ENCODE measurements at regions not wholly inside any gene's neighbourhood (a gene's known extent, or its start where the extent isn't known, plus 50 kb on each side); places are given as distances from the start of the nearest gene placed in this dataset.
"Not testable (repeated sequence)": the region's sequence is repeated elsewhere in the genome, so short reads cannot be mapped to it uniquely, and the experiment has no call there.

DNA sequence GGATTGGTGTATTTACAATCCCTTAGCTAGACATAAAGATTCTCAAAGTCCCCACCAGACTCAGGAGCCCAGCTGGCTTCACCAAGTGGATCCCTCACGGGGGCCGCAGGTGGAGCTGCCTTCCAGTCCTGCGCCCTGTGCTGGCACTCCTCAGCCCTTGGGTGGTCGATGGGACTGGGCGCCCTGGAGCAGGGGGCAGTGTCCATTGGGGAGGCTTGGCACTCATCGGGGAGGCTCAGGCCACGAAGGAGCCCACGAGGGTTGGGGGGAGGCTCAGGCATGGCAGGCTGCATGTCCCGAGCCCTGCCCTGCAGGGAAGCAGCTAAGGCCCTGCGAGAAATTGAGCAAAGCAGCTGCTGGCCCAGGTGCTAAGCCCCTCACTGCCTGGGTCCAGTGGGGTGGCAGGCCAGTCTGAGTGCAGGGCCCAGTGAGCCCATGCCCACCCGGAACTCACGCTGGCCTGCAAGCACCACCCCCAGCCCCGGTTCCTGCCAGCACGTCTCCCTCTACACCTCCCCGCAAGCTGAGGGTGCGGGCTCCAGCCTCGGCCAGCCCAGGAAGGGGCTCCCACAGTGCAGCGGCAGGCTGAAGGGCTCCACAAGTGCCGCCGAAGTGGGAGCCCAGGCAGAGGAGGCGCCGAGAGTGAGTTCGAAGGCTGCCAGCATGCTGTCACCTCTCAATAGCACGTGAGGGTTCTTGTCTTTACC lies 198.5 kb downstream of the ADRA2C start:
- DNase-seq (ENCODE audit: low spot score); ATAC-seq; intact Hi-C loops (cut with DNase I): not testable (repeated sequence)

DNA sequence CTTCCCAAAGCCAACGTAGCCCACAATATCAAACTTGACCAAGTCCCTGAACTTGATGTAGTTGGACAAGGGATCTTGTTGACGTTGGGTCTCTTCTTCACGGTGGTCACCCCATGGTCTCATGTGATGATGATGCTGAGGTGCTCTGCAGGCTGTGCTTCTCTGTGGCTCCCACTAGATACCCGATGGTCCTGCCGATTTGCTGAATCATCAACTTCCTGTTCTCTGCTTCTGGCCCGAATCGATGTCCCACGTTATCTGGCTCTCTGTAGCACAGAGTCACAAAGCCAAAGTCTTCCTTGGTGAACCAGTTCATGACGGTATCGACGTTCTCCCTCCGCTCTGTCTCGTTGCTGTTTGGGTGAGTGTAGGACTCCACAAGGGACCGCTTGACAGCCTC lies 201.0 kb downstream of the ADRA2C start:
- ATAC-seq; intact Hi-C loops (cut with DNase I); DNase-seq (ENCODE audit: low spot score): not testable (repeated sequence)

DNA sequence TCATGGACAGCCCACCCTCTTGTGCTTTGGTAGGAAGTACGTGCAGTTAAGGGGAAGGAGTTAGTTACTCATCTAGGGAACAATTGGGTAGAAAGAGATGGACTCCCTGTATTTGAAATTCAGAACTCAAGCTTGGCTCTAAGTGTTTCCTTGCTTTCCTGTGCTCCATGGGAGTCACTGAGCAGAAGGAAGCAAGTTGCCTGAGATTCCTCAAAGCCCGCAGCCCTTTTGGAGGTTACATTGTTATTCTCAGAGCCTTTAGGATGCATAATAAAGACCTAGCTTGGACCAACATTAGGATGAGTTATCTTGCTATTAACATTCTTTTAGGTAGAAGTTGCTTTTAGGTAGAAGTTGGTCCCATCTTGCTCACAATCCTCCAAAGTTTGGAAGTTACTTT lies 206.4 kb downstream of the ADRA2C start:
- DNase-seq (ENCODE audit: low spot score); ATAC-seq; intact Hi-C loops (cut with DNase I): not testable (repeated sequence)

DNA sequence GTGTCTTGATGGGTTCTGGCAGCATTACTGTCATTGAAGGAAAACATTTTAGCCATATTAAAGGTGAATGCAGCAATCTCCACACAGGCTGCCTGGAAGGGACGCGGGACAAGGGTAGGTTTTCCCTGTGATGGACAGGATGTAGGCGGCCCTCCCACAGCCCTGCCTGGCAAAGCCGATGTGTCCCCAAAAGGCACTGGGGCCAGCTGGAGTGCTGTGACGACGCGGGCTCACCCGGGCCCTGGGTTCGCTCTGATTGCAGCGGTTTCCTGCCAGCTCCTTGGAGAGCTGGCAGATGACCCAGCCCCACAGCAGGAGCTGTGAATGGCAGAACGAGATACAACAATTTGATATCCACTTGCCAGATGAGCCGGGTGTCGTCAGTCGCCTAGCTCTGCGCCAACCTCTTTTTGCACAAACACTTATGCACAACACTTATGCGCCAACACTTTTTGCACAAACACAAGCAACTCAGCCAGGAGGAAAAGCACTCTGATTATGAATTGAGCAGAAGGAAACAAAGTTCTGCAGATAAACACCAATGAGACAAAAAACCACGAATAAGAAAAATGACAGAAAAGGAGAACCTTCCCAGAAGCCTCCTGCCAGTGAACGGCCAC lies 207.5 kb downstream of the ADRA2C start:
- intact Hi-C loops (cut with DNase I); DNase-seq (ENCODE audit: low spot score); ATAC-seq: not testable (repeated sequence)

DNA sequence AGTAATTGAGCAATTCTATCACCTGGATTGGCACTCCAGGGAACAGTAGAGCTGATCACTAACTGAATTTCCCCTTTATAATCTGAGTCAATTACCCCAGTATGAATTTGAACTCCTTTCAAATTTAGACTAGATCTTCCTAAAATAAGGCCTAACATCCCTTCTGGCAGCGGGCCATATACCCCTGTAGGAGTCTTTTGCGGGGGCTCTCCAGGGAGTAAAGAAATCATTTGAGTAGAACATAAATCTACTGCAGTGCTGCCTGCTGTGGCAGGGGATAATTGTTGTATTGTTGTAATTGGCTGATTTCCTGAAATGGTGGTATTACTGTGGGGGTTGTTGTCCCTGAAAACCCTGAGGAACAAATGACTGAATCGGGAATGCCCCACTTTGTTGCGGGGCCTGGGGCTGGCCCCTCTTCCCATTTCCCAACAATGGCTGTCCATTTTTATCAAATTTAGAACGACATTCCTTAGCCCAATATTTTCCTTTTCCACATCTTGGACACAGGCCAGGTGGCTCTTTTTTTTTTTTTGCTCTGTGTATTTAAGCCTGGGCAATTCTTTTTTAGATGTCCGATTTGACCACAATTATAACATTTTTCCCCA lies 217.4 kb downstream of the ADRA2C start:
- ATAC-seq; intact Hi-C loops (cut with DNase I): not testable (repeated sequence)

DNA sequence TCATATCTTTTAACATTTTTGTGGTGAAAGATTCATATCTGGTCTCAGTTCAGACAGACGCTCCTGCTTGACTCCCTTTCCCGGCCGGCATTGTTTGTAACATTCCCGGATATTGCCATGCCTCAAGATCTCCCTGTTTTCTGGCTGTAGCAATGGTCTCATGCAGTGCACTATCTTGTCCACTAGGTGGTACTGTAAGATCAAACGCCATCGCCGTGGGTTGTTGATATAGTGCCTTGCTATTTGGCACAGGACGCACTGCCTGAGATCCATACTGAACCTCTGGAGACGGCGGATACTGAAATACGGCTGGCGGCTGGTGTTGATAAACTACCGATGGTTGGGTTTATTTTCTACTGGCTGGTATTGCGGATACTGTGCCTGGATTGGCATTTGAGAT lies 218.6 kb downstream of the ADRA2C start:
- ATAC-seq; intact Hi-C loops (cut with DNase I); DNase-seq (ENCODE audit: low spot score): not testable (repeated sequence)

More for the DNA sequence above, 217.4 kb downstream of the ADRA2C start:
- not testable (repeated sequence) for DNase-seq (ENCODE audit: low spot score)

DNA sequence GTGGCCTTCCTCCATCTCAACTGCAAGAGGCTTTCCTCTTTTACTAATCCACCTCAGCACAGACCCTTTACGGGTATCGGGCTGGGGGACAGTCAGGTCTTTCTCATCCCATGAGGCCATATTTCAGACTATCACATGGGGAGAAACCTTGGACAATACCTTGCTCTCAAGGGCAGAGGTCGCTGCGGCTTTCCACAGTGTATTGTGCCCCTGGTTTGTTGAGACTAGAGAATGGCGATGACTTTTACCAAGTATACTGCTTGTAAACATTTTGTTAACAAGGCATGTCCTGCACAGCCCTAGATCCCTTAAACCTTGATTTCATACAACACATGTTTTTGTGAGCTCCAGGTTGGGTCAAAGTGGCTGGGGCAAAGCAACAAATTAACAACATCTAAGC lies 220.2 kb downstream of the ADRA2C start:
- DNase-seq (ENCODE audit: low spot score); ATAC-seq; intact Hi-C loops (cut with DNase I): not testable (repeated sequence)

DNA sequence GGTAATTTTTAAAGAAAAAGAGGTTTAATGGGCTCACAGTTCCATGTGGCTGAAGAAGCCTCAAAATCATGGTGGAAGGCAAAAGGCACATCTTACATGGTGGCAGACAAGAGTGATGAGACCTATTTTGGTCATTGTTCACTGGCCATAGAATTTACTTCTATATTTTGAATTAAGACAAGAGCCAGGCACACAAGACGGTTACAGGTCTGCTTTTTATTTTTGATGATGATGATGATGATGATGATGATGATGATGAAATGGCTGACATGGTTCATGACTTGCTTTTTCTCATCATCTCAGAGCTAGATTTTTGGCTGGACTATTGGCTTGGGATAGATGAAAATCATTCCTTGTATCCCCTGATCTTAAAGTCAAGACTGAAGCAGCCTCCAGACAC lies 229.3 kb downstream of the OTOP1 start:
- ATAC-seq: not testable (repeated sequence)

DNA sequence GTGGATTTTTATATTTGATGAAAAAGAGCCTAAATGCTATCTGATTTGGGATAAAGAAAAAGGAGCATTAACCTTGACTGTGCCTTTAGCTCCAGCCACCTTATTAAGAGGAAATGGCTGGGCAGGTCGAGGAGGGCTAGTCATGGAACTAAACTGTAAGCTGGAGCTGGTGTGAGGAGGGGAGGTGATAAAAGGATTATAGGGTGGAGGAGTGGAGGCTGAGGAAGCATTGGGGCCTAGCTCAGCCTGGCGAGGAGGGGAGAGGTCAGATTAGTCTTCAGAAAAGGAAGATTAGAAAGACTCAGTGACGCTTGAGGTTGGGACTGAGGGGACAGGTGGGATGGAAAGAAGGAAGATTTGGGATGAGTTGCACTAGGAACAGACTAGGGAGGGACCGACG lies 222.7 kb downstream of the OTOP1 start:
- intact Hi-C loops (cut with DNase I); DNase-seq (ENCODE audit: low spot score); ATAC-seq: not testable (repeated sequence)

More for the DNA sequence above, 229.3 kb downstream of the OTOP1 start:
- intact Hi-C loops (cut with DNase I); DNase-seq (ENCODE audit: low spot score): not testable (repeated sequence)

DNA sequence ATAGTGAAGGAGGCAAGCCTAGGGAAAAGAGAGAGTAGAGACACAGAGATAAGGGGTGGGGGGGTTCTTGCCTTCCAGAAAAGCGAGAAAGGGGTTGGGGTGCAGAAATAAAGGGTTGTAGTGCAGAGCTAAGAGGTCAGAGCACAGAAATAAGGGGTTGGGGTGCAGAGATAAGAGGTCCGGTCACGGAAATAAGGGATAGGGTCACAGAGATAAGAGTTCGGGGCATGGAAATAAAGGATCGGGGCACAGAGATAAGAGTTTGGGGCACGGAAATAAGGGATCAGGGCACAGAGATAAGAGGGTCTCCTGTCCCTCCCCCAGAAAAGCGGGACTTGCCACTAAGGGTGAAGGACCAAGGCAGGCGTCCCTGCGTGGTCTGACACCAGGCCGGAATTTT lies 222.0 kb downstream of the OTOP1 start:
- intact Hi-C loops (cut with DNase I); ATAC-seq; DNase-seq (ENCODE audit: low spot score): not testable (repeated sequence)

DNA sequence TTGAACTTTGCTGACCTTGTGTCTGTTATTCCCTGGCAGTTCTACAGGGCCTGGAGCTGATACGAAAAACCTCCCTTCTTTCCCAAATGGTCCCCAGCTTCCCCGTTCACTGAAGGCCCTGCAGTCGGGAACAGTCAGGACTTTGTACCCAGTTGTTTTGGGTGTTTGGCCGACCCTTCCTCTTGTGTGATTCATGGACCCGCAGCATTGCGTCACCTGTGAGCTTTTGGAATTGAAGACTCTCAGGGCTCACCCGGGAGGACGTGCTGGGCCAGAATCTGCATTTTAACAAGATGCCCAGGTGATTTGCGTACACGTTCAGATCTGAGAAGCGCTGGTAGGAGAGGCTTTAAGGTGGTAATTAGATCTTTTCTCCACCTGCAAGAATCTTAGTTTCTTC lies 220.4 kb downstream of the OTOP1 start:
- ATAC-seq; intact Hi-C loops (cut with DNase I); DNase-seq (ENCODE audit: low spot score): not testable (repeated sequence)

DNA sequence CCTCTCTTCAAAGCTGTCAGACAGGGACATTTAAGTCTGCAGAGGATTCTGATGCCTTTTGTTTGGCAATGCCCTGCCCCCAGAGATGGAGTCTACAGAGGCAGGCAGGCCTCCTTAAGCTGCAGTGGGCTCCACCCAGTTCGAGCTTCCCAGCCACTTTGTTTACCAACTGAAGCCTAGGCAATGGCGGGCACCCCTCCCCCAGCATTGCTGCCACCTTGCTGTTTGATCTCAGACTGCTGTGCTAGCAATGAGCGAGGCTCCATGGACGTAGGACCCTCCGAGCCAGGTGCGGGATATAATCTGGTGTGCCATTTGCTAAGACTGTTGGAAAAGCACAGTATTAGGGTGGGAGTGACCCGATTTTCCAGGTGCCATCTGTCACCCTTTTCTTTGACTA lies 207.7 kb downstream of the OTOP1 start:
- intact Hi-C loops (cut with DNase I): not testable (repeated sequence)

DNA sequence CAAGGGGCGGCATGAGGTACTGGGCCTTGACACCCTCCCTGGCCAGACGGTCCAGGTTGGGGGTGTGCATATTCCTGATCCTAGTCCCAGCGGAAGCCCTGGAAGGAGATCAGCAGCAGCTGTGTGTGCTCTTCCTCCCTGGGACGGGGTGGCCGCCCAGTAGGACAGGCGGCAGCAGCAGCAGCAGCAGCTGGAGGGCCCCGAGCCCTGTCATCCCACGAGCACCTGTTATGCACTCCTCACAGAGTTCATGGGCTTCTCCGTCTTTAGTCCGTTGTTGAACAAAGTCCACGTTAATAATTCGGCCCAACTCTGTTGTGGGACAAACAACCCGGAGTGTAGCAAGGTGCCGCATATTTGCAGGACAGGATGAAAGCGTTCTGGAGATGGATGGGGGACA lies 205.6 kb downstream of the OTOP1 start:
- intact Hi-C loops (cut with DNase I); ATAC-seq; DNase-seq (ENCODE audit: low spot score): not testable (repeated sequence)

More for the DNA sequence above, 207.7 kb downstream of the OTOP1 start:
- not testable (repeated sequence) for ATAC-seq; DNase-seq (ENCODE audit: low spot score)

DNA sequence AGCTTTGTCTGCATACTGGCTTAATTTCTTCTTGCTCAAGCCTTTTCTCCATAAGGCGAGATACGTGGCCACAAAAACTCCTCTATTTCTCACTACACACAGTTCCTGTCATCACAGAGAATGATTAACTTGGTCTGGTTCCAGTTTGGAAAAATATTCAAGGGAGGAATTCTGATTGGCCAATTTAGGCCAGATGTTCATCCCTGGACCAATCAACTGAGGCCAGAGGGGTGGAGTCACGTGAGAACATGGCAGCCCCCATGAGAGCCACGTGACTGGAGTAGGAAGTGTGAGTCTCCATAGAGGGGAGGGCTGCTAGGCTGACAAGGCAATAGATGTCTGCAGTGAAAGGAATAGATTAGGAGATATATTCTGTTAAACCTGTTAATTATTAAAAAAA lies 200.0 kb downstream of the OTOP1 start:
- ATAC-seq; DNase-seq (ENCODE audit: low spot score); intact Hi-C loops (cut with DNase I): not testable (repeated sequence)

DNA sequence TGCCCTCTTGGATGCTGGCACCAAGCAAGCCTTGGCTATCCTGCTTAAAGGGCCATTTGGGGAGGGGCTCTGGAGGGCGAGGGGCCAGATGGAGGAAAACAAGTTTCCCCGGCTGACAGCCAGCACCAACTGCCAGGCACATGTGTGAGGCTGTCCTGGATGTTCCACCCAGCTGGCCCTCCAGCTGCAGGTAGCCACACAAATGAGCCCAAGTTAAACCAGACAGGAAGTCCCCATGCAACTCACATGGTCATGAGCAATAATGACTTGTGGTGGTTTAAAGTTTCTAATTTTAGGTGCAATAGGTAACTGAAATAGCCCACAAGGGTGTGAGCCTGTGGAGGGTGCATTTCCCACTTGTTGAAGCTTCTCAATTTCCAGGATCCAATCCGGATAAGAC lies 198.0 kb downstream of the OTOP1 start:
- DNase-seq (ENCODE audit: low spot score); ATAC-seq; intact Hi-C loops (cut with DNase I): not testable (repeated sequence)

DNA sequence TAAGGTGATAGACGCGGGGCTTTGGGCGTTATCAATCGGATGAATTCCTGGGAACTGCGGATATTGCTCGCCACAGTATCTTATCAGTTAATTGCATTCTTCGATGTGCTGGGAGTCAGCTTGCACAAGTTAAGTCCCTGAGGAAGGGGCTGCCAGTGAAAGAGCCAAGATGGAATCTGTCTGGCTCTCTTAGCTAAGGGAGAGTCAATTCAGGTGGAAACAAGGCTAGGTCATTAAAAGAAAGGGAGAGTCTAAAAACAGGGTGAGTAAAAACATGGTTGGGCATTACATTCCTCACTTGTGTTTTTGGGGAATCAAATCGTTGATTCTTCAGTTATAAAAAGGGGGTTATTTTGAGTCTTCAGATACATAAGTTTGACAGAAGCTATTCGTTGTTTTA lies 196.2 kb downstream of the OTOP1 start:
- DNase-seq (ENCODE audit: low spot score); ATAC-seq; intact Hi-C loops (cut with DNase I): not testable (repeated sequence)

DNA sequence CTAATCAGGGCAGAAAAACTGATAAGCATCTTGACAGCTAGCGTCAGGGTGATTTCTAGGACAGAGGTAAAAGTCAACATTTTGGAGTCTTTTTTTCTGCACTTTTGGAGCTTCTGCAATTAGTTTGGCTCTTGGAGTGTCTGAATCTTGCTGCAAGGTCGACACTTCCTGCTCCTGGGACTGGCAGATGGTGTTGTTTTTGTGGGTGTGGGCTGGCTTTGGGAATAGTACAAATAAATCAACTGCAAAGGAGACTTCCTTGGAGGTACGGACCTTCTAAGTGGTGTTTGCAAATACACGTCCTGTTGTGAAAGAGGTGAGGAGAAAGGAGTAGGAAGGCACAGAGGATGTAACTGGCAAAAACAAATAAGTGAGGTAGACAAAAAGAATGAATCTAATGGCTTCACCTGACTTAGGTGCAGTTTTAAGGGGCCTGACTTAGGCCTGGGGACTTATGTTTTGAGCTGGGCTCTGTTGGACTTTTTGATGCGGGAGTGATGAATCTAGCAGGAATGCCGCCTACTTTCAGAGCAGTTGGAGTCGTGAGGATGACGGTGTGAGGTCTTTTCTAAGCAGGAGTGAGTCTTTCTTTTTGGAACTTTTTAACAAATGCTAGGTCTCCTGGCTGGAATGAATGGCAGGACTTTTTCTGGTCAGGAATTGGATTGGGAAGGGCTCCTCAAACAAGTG lies 195.1 kb downstream of the OTOP1 start:
- intact Hi-C loops (cut with DNase I); DNase-seq (ENCODE audit: low spot score); ATAC-seq: not testable (repeated sequence)

DNA sequence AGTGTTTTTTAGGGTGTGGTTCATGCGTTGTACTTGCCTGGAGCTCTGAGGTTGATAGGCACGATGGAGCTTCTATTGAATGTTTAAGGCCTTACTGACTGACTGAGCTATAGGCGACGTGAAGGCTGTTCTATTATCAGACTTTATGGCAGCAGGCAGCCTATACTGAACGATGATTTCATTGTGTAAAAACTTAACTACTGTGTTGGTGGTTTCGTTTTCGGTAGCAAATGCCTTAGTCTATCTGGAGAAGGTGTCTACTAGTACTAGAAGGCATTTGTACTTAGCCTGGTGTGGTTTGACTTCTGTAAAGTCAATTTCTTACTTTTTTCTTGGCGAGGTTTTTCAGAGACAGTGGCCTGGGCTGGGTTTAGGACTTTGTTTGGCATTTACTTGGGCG lies 194.4 kb downstream of the OTOP1 start:
- ATAC-seq; intact Hi-C loops (cut with DNase I); DNase-seq (ENCODE audit: low spot score): not testable (repeated sequence)
